Endodermal cell (in vitro differentiated cells): ENCODE measurements at regions not wholly inside any gene's neighbourhood (a gene's known extent, or its start where the extent isn't known, plus 50 kb on each side); places are given as distances from the start of the nearest gene placed in this dataset.
"Not testable (repeated sequence)": the region's sequence is repeated elsewhere in the genome, so short reads cannot be mapped to it uniquely, and the experiment has no call there.

Experiments used
- DNase-seq: peaks from one replicate; pipeline ENCODE4 v3.0.0-alpha.2; 2017
- H3K27ac ChIP-seq: 2 replicates; pipeline ENCODE4 v1.5.1; 2013; ENCODE audit warnings: mild to moderate bottlenecking, low read depth, low read length, moderate library complexity
- H3K27me3 ChIP-seq: 2 replicates; pipeline ENCODE4 v1.6.1; 2013; ENCODE audit warnings: mild to moderate bottlenecking, low read length, moderate library complexity; ENCODE audit not compliant: insufficient read depth, control insufficient read depth, poor library complexity, severe bottlenecking
- H3K36me3 ChIP-seq: 2 replicates; pipeline ENCODE4 v1.7.0; 2013; ENCODE audit warnings: mild to moderate bottlenecking, low read length, moderate library complexity; ENCODE audit not compliant: control insufficient read depth, insufficient read depth
- H3K4me1 ChIP-seq: one replicate; pipeline ENCODE4 v1.7.0; 2013; ENCODE audit warnings: low read length; ENCODE audit not compliant: control insufficient read depth, insufficient read depth
- H3K4me3 ChIP-seq: 2 replicates; pipeline ENCODE4 v1.5.1; 2013; ENCODE audit warnings: mild to moderate bottlenecking, low read length, moderate library complexity
- H3K9ac ChIP-seq: 2 replicates; pipeline ENCODE4 v1.6.1; 2013; ENCODE audit warnings: mild to moderate bottlenecking, low read length, moderate library complexity; ENCODE audit not compliant: poor library complexity, severe bottlenecking; ENCODE audit errors: extremely low read depth
- H3K9me3 ChIP-seq: 2 replicates; pipeline ENCODE4 v1.6.1; 2013; ENCODE audit warnings: mild to moderate bottlenecking, low read length, moderate library complexity; ENCODE audit not compliant: control insufficient read depth
- H3K27ac Mint-ChIP-seq: 2 replicates; pipeline ENCODE4 v1.8.0; 2020; ENCODE audit warnings: mixed read lengths
- H3K27me3 Mint-ChIP-seq: 2 replicates; pipeline ENCODE4 v1.8.0; 2021; ENCODE audit warnings: mild to moderate bottlenecking, mixed read lengths; ENCODE audit not compliant: insufficient read depth
- H3K36me3 Mint-ChIP-seq: 2 replicates; pipeline ENCODE4 v1.8.0; 2020; ENCODE audit warnings: low read depth, mixed read lengths
- H3K4me1 Mint-ChIP-seq: 2 replicates; pipeline ENCODE4 v1.8.0; 2020; ENCODE audit warnings: mixed read lengths
- H3K4me3 Mint-ChIP-seq: 2 replicates; pipeline ENCODE4 v1.8.0; 2020; ENCODE audit warnings: mild to moderate bottlenecking, moderate library complexity, mixed read lengths
- H3K9me3 Mint-ChIP-seq: 2 replicates; pipeline ENCODE4 v1.8.0; 2020; ENCODE audit warnings: mild to moderate bottlenecking, mixed read lengths
- WGBS, 2 experiments: methylation state at CpG; one replicate each; pipeline versions ENCODE4 v1.1.5 to v1.1.7; 2013; ENCODE audit warnings: missing lambda C conversion rate in 2 of 2, mixed read lengths in 1 of 2; ENCODE audit not compliant: insufficient coverage in 1 of 2, insufficient read length in 1 of 2; 5-methylcytosine and 5-hydroxymethylcytosine counted together
- TF ChIP-seq, protein P1 (sequence below): fragments of 200-600 bp; sonication (generic); conservative IDR thresholded peaks from 2 replicates; pipeline ENCODE4 v1.5.0; 2021; ENCODE audit warnings: antibody characterized with exemption, mild to moderate bottlenecking

DNA sequence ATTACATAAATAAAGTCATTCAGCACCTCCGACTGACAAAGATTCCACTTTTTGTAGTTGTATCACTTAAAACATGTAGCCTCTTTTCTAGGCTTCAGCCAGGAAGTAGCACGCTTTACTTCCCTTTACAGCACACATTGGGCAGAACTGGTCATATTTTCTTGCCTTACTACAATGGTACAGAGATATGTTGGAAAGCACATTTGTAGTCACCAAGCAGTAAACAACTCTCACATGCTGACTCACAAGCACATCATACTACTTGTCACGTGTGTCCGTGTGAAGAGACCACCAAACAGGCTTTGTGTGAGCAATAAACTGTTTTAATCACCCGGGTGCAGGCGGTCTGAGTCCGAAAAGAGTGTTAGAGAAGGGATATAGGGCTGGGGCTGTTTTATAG, 1071.8 kb downstream of the DNAJB9 start:
- no peaks in the 10 kb centered on the region for H3K27me3 Mint-ChIP-seq
- no peak overlapping the region for H3K27ac Mint-ChIP-seq
- 95 to 100% methylated on average over 7 of the region's 7 CpGs for WGBS, 2 experiments
- no peak overlapping the region for H3K27ac ChIP-seq
- H3K36me3 ChIP-seq, result no peaks in the 10 kb centered on the region
- TF ChIP-seq, protein P1, sequence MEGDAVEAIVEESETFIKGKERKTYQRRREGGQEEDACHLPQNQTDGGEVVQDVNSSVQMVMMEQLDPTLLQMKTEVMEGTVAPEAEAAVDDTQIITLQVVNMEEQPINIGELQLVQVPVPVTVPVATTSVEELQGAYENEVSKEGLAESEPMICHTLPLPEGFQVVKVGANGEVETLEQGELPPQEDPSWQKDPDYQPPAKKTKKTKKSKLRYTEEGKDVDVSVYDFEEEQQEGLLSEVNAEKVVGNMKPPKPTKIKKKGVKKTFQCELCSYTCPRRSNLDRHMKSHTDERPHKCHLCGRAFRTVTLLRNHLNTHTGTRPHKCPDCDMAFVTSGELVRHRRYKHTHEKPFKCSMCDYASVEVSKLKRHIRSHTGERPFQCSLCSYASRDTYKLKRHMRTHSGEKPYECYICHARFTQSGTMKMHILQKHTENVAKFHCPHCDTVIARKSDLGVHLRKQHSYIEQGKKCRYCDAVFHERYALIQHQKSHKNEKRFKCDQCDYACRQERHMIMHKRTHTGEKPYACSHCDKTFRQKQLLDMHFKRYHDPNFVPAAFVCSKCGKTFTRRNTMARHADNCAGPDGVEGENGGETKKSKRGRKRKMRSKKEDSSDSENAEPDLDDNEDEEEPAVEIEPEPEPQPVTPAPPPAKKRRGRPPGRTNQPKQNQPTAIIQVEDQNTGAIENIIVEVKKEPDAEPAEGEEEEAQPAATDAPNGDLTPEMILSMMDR, result no peak
- no peak overlapping the region for H3K4me3 ChIP-seq
- H3K9me3 ChIP-seq, result peaks cover 5% of the 10 kb centered on the region
- no peaks in the 10 kb centered on the region for H3K36me3 Mint-ChIP-seq
- H3K9me3 Mint-ChIP-seq, result no peaks in the 10 kb centered on the region
- peak; percentile 59 for DNase-seq
- H3K4me1 ChIP-seq, result no peaks in the 10 kb centered on the region
- H3K4me3 Mint-ChIP-seq, result no peak overlapping the region
- peaks cover 28% of the 10 kb centered on the region for H3K4me1 Mint-ChIP-seq
- H3K27me3 ChIP-seq, result no peaks in the 10 kb centered on the region
- no peak overlapping the region for H3K9ac ChIP-seq

GRCh38 chr7:109646124-109646523, 1076.5 kb downstream of the DNAJB9 start:
- Mint-ChIP-seq H3K27ac (no peak overlapping the region), H3K4me3 (no peak overlapping the region), H3K36me3 (peaks cover 3% of the 10 kb centered on the region), H3K27me3 (no peaks in the 10 kb centered on the region), H3K4me1 (peaks cover 6% of the 10 kb centered on the region), H3K9me3 (peaks cover 8% of the 10 kb centered on the region)
- TF ChIP-seq, protein P1, result no peak
- H3K4me3 ChIP-seq, result no peak overlapping the region
- no peak overlapping the region for H3K27ac ChIP-seq
- no peaks in the 10 kb centered on the region for H3K36me3 ChIP-seq
- H3K4me1 ChIP-seq, result no peaks in the 10 kb centered on the region
- no peak for DNase-seq
- no peak overlapping the region for H3K9ac ChIP-seq
- H3K9me3 ChIP-seq, result peaks cover 27% of the 10 kb centered on the region
- 92 to 93% methylated on average over 5 to 7 of the region's 7 CpGs for WGBS, 2 experiments
- no peaks in the 10 kb centered on the region for H3K27me3 ChIP-seq

DNA sequence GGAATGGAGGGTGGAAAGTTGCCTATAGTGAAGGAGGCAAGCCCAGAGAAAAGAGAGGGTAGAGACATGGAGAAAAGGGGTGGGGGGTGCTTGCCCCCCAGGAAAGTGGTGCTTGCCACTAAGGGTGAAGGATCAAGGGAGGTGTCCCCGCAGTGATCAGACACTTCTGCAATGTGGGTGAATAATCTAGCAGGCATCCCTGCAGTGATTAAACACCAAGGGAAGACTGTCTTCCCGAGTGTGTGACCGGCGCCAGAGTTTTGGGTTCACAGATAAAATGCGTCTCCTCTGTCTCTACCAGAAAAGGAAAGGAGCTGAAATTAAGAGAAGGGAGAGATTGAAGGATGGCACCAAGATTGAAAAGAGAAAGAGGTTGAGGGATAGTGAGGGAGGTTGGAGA, 1076.9 kb downstream of the DNAJB9 start:
- H3K27me3 Mint-ChIP-seq, H3K9me3 Mint-ChIP-seq, H3K36me3 ChIP-seq, H3K4me1 Mint-ChIP-seq, DNase-seq, H3K27me3 ChIP-seq, H3K36me3 Mint-ChIP-seq, H3K9ac ChIP-seq, H3K27ac ChIP-seq, H3K27ac Mint-ChIP-seq, H3K4me3 ChIP-seq, H3K4me1 ChIP-seq, H3K4me3 Mint-ChIP-seq: not testable (repeated sequence)
- 96 to 98% methylated on average over 5 of the region's 5 CpGs for WGBS, 2 experiments
- peaks cover 27% of the 10 kb centered on the region for H3K9me3 ChIP-seq

GRCh38 chr7:109647263-109647662, 1077.6 kb downstream of the DNAJB9 start:
- H3K9me3 ChIP-seq, result peaks cover 27% of the 10 kb centered on the region
- not testable (repeated sequence) for H3K4me1 Mint-ChIP-seq, H3K36me3 ChIP-seq, H3K27me3 ChIP-seq, H3K27ac ChIP-seq, H3K4me3 Mint-ChIP-seq, H3K9ac ChIP-seq, H3K27ac Mint-ChIP-seq, H3K9me3 Mint-ChIP-seq, DNase-seq, H3K4me3 ChIP-seq, H3K27me3 Mint-ChIP-seq, H3K36me3 Mint-ChIP-seq, H3K4me1 ChIP-seq
- WGBS, 2 experiments, result 91% methylated on average over 2 of the region's 3 CpGs; no CpG with 5 or more reads in 1 of the 2 experiments
